ENCODE measurements at regions not wholly inside any gene's neighbourhood (a gene's known extent, or its start where the extent isn't known, plus 50 kb on each side); places are given as distances from the start of the nearest gene placed in this dataset.
"Not testable (repeated sequence)": the region's sequence is repeated elsewhere in the genome, so short reads cannot be mapped to it uniquely, and the experiment has no call there.

GRCh38 chr16:85243308-85243707 is 131.0 kb upstream of the CIBAR2 start:
- Mint-ChIP-seq H3K4me3 (no peak overlapping the region), H3K27ac (no peak overlapping the region), H3K9me3 (no peaks in the 10 kb centered on the region), H3K27me3 (ENCODE audit: low read depth in 2 of 2) (peaks cover 6 to 18% of the 10 kb centered on the region in 2 donors), H3K4me1 (peaks cover 7 to 23% of the 10 kb centered on the region in 2 donors), H3K36me3 (no peaks in the 10 kb centered on the region)
- WGBS (ENCODE audit: insufficient coverage): 93% methylated on average over 12 of the region's 12 CpGs
- H3K27ac ChIP-seq (ENCODE audit: low read length): no peak overlapping the region
- H3K36me3 ChIP-seq (ENCODE audit: control insufficient read depth, insufficient read depth, low read length): no peaks in the 10 kb centered on the region
- no peak for ATAC-seq
- no peaks in the 10 kb centered on the region for H3K27me3 ChIP-seq (ENCODE audit: control insufficient read depth, insufficient read depth, low read length)
- no peak overlapping the region for H3K4me3 ChIP-seq (ENCODE audit: low read length)
- no peak for DNase-seq
- H3K9me3 ChIP-seq (ENCODE audit: control insufficient read depth, insufficient read depth, low read length): no peaks in the 10 kb centered on the region
- intact Hi-C loops (cut with micrococcal nuclease): no loop called here
- H3K4me1 ChIP-seq (ENCODE audit: control insufficient read depth, insufficient read depth, low read length): peaks cover 18% of the 10 kb centered on the region
- no peak for TF ChIP-seq CTCF (IDR thresholded peaks at IDR 0.05)

GRCh38 chr16:85244452-85244851 is 132.2 kb upstream of the CIBAR2 start:
- H3K27ac Mint-ChIP-seq; H3K27me3 ChIP-seq (ENCODE audit: control insufficient read depth, insufficient read depth, low read length); H3K4me3 Mint-ChIP-seq; H3K36me3 ChIP-seq (ENCODE audit: control insufficient read depth, insufficient read depth, low read length); intact Hi-C loops (cut with micrococcal nuclease); ATAC-seq; H3K4me3 ChIP-seq (ENCODE audit: low read length); H3K36me3 Mint-ChIP-seq; H3K27ac ChIP-seq (ENCODE audit: low read length); H3K9me3 ChIP-seq (ENCODE audit: control insufficient read depth, insufficient read depth, low read length); DNase-seq; H3K9me3 Mint-ChIP-seq: not testable (repeated sequence)
- H3K4me1 Mint-ChIP-seq: peaks cover 7 to 23% of the 10 kb centered on the region in 2 donors
- H3K27me3 Mint-ChIP-seq (ENCODE audit: low read depth in 2 of 2): peaks cover 6 to 13% of the 10 kb centered on the region in 2 donors
- 84% methylated on average over 8 of the region's 8 CpGs for WGBS (ENCODE audit: insufficient coverage)
- peaks cover 18% of the 10 kb centered on the region for H3K4me1 ChIP-seq (ENCODE audit: control insufficient read depth, insufficient read depth, low read length)

GRCh38 chr16:85245307-85246172 is 133.3 kb upstream of the CIBAR2 start:
- Histone ChIP-seq H3K9me3 (ENCODE audit: control insufficient read depth, insufficient read depth, low read length) (no peaks in the 10 kb centered on the region), H3K4me1 (ENCODE audit: control insufficient read depth, insufficient read depth, low read length) (peaks cover 18% of the 10 kb centered on the region), H3K27me3 (ENCODE audit: control insufficient read depth, insufficient read depth, low read length) (no peaks in the 10 kb centered on the region), H3K36me3 (ENCODE audit: control insufficient read depth, insufficient read depth, low read length) (no peaks in the 10 kb centered on the region), H3K27ac (ENCODE audit: low read length) (no peak overlapping the region), H3K4me3 (ENCODE audit: low read length) (no peak overlapping the region)
- no peaks in the 10 kb centered on the region for H3K9me3 Mint-ChIP-seq
- intact Hi-C loops (cut with micrococcal nuclease): no loop called here
- peak; percentile 76 for TF ChIP-seq CTCF (IDR thresholded peaks at IDR 0.05)
- H3K27me3 Mint-ChIP-seq (ENCODE audit: low read depth in 2 of 2): peaks cover 6 to 13% of the 10 kb centered on the region in 2 donors
- DNase-seq (peak; percentile 40 to 76), ATAC-seq (peak; percentile 69 to 95 (median 86))
- H3K27ac Mint-ChIP-seq: peak overlapping the region in 1 of 2 donors; percentile 54
- no peaks in the 10 kb centered on the region for H3K36me3 Mint-ChIP-seq
- no peak overlapping the region for H3K4me3 Mint-ChIP-seq
- peaks cover 7 to 23% of the 10 kb centered on the region in 2 donors for H3K4me1 Mint-ChIP-seq
- 24% methylated on average over 24 of the region's 24 CpGs for WGBS (ENCODE audit: insufficient coverage)

- peaks cover 7 to 15% of the 10 kb centered on the region in 2 donors for H3K4me1 Mint-ChIP-seq
- no peak for DNase-seq
- ATAC-seq: no peak
- no peak for TF ChIP-seq CTCF (IDR thresholded peaks at IDR 0.05)
- intact Hi-C loops (cut with micrococcal nuclease): no loop called here
- no peaks in the 10 kb centered on the region for H3K27me3 ChIP-seq (ENCODE audit: control insufficient read depth, insufficient read depth, low read length)
- H3K4me3 Mint-ChIP-seq: no peak overlapping the region
- no peaks in the 10 kb centered on the region for H3K9me3 Mint-ChIP-seq
- no peak overlapping the region for H3K27ac ChIP-seq (ENCODE audit: low read length)
- H3K4me3 ChIP-seq (ENCODE audit: low read length): no peak overlapping the region
- peaks cover 11% of the 10 kb centered on the region for H3K4me1 ChIP-seq (ENCODE audit: control insufficient read depth, insufficient read depth, low read length)
- H3K27me3 Mint-ChIP-seq (ENCODE audit: low read depth in 2 of 2): peaks cover 6 to 13% of the 10 kb centered on the region in 2 donors
- H3K36me3 Mint-ChIP-seq: no peaks in the 10 kb centered on the region
- no peak overlapping the region for H3K27ac Mint-ChIP-seq
- no peaks in the 10 kb centered on the region for H3K36me3 ChIP-seq (ENCODE audit: control insufficient read depth, insufficient read depth, low read length)
- no peaks in the 10 kb centered on the region for H3K9me3 ChIP-seq (ENCODE audit: control insufficient read depth, insufficient read depth, low read length)
- WGBS (ENCODE audit: insufficient coverage): 30% methylated on average over 6 of the region's 8 CpGs
Measured at GRCh38 chr16:85246473-85246872, 134.2 kb upstream of the CIBAR2 start.
